PC-9 (cell line): ENCODE measurements at regions not wholly inside any gene's neighbourhood (a gene's known extent, or its start where the extent isn't known, plus 50 kb on each side); places are given as distances from the start of the nearest gene placed in this dataset.

ENCODE experiments used
- EZH2 ChIP-seq: fragments of 200-600 bp; sonication (generic); IDR thresholded peaks from 2 replicates; pipeline ENCODE4 v1.8.0; 2017; ENCODE audit warnings: antibody characterized with exemption, low read depth
- TF ChIP-seq, protein P1 (sequence below): fragments of 200-600 bp; sonication (generic); conservative IDR thresholded peaks from 2 replicates; pipeline ENCODE4 v1.6.1; 2017; ENCODE audit warnings: mixed run types, antibody characterized with exemption, mild to moderate bottlenecking, moderate library complexity

DNA sequence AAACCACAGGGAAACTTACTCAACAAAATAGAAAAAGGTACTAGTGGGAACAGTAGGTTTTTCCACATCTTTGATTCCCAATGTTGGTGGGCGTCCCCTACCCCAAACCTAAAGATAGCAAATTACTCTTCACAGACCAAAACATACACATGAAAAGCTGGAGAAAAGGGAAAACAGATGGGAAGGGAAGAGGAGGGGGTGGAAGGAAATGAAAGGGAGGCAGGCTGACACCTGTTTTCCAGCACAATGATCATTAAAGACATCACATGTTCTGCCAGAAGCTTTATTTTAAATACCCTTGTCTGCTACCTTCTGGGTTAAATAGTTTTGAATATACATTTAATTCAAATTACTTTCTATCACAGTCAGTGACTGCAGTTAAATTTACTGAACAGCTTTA, 1617.9 kb upstream of the SEL1L start:
- TF ChIP-seq, protein P1, sequence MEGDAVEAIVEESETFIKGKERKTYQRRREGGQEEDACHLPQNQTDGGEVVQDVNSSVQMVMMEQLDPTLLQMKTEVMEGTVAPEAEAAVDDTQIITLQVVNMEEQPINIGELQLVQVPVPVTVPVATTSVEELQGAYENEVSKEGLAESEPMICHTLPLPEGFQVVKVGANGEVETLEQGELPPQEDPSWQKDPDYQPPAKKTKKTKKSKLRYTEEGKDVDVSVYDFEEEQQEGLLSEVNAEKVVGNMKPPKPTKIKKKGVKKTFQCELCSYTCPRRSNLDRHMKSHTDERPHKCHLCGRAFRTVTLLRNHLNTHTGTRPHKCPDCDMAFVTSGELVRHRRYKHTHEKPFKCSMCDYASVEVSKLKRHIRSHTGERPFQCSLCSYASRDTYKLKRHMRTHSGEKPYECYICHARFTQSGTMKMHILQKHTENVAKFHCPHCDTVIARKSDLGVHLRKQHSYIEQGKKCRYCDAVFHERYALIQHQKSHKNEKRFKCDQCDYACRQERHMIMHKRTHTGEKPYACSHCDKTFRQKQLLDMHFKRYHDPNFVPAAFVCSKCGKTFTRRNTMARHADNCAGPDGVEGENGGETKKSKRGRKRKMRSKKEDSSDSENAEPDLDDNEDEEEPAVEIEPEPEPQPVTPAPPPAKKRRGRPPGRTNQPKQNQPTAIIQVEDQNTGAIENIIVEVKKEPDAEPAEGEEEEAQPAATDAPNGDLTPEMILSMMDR = no peak
- TF ChIP-seq EZH2 = no peak
